ENCODE measurements at regions not wholly inside any gene's neighbourhood (a gene's known extent, or its start where the extent isn't known, plus 50 kb on each side); places are given as distances from the start of the nearest gene placed in this dataset.

DNA sequence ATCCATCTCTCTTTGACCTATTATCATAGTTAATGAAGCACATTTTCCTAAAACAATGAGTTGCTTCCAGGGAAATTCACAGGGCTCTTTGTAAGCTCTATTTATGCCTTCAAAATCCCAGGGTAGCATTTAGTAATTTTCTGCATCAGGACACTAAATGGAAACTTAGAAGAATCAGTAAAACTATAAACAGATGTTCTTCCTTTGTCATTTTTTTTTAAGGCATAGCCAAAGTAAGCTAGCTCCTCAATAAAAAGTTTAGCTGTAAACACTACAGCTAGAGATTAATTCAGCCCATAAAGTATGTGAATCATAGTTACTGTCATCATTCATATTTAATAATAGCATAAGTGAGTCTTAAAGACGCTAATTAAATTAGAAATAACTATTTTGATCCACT is 79.3 kb downstream of the RPL22L1 start:
- H3K36me3 ChIP-seq (ENCODE audit: control insufficient read depth, insufficient read depth, low read length), result no peaks in the 10 kb centered on the region
- TF ChIP-seq, protein P1, sequence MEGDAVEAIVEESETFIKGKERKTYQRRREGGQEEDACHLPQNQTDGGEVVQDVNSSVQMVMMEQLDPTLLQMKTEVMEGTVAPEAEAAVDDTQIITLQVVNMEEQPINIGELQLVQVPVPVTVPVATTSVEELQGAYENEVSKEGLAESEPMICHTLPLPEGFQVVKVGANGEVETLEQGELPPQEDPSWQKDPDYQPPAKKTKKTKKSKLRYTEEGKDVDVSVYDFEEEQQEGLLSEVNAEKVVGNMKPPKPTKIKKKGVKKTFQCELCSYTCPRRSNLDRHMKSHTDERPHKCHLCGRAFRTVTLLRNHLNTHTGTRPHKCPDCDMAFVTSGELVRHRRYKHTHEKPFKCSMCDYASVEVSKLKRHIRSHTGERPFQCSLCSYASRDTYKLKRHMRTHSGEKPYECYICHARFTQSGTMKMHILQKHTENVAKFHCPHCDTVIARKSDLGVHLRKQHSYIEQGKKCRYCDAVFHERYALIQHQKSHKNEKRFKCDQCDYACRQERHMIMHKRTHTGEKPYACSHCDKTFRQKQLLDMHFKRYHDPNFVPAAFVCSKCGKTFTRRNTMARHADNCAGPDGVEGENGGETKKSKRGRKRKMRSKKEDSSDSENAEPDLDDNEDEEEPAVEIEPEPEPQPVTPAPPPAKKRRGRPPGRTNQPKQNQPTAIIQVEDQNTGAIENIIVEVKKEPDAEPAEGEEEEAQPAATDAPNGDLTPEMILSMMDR (conservative IDR thresholded peaks at IDR 0.05 in 1 of 2, IDR thresholded peaks at IDR 0.05 in 1 of 2; ENCODE audit: low read depth in 1 of 2, low read length in 2 of 2), result no peak
- TF ChIP-seq EZH2 (IDR thresholded peaks at IDR 0.05; ENCODE audit: low read length, missing control alignments), result no peak
- H4K20me1 ChIP-seq (ENCODE audit: control insufficient read depth, extremely low read depth, insufficient read depth, low read length), result no peaks in the 10 kb centered on the region
- H3K4me2 ChIP-seq (ENCODE audit: extremely low read depth, insufficient read depth, low read length), result no peak overlapping the region
- no peaks in the 10 kb centered on the region for H3K27me3 ChIP-seq (ENCODE audit: control insufficient read depth, insufficient read depth, low read length)
- no peaks in the 10 kb centered on the region for H3K4me1 ChIP-seq (ENCODE audit: control insufficient read depth, extremely low read depth, insufficient read depth, low read length)
- no peak for DNase-seq (ENCODE audit: low read depth in 2 of 2)
- no peak overlapping the region for H3K4me3 ChIP-seq (replicated peaks in 1 of 4; ENCODE audit: control extremely low read depth in 1 of 4, insufficient read depth in 1 of 4, low read depth in 3 of 4, low read length in 4 of 4)
- no peak overlapping the region for H2AFZ ChIP-seq (ENCODE audit: low read length)
- no peak overlapping the region for H3K27ac ChIP-seq (ENCODE audit: insufficient read depth, low read length)
- no peaks in the 10 kb centered on the region for H3K79me2 ChIP-seq (ENCODE audit: control insufficient read depth, insufficient read depth, low read length)
- H3K9me3 ChIP-seq (ENCODE audit: control insufficient read depth, insufficient read depth, low read depth, low read length), result no peaks in the 10 kb centered on the region
- no peak overlapping the region for H3K9ac ChIP-seq (ENCODE audit: insufficient read depth, low read length)

DNA sequence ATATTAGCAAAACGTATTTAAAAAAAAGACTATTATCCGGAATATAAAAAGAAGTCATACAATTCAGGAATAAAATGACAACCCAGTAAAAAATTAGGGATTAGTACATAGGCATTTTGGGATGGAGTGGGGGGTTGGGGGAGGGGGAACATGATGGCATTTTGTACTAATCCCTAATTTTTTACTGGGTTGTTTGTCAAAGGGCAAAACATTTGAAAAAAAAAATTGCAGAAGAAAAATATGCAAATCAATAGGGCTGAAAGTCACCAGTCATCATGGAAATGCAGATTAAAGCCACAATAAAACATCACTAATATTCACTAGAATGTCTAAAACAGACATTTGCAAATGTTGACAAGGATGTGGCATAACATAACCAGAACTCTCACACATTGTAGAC is 82.5 kb downstream of the RPL22L1 start:
- Histone ChIP-seq H4K20me1 (ENCODE audit: control insufficient read depth, extremely low read depth, insufficient read depth, low read length) (no peaks in the 10 kb centered on the region), H3K79me2 (ENCODE audit: control insufficient read depth, insufficient read depth, low read length) (no peaks in the 10 kb centered on the region), H3K27ac (ENCODE audit: insufficient read depth, low read length) (no peak overlapping the region), H3K4me1 (ENCODE audit: control insufficient read depth, extremely low read depth, insufficient read depth, low read length) (no peaks in the 10 kb centered on the region), H3K36me3 (ENCODE audit: control insufficient read depth, insufficient read depth, low read length) (no peaks in the 10 kb centered on the region), H3K9me3 (ENCODE audit: control insufficient read depth, insufficient read depth, low read depth, low read length) (no peaks in the 10 kb centered on the region), H3K9ac (ENCODE audit: insufficient read depth, low read length) (no peak overlapping the region), H2AFZ (ENCODE audit: low read length) (no peak overlapping the region), H3K27me3 (ENCODE audit: control insufficient read depth, insufficient read depth, low read length) (no peaks in the 10 kb centered on the region), H3K4me3 (replicated peaks in 1 of 4; ENCODE audit: control extremely low read depth in 1 of 4, insufficient read depth in 1 of 4, low read depth in 3 of 4, low read length in 4 of 4) (no peak overlapping the region), H3K4me2 (ENCODE audit: extremely low read depth, insufficient read depth, low read length) (no peak overlapping the region)
- TF ChIP-seq EZH2 (IDR thresholded peaks at IDR 0.05; ENCODE audit: low read length, missing control alignments), result no peak
- no peak for DNase-seq (ENCODE audit: low read depth in 2 of 2)

DNA sequence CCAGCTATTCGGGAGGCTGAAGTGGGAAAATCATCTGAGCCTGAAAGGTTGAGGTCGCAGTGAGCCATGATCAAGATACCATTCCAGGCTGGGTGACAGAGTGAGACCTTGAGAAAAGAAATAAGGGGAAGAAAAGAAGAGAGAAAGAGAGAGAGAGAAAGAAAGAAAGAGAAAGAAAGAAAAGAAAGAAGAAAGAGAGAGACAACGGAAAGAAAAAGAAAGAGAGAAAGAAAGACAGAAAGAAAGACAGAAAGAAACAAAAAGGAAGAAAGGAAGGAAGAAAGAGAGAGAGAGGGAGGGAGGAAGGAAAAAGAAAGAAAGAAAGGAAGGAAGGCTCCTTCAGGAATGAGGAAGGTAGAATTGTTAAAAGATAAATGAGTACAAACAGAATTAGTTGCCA is 84.5 kb downstream of the RPL22L1 start:
- Histone ChIP-seq H3K4me1 (ENCODE audit: control insufficient read depth, extremely low read depth, insufficient read depth, low read length) (no peaks in the 10 kb centered on the region), H3K79me2 (ENCODE audit: control insufficient read depth, insufficient read depth, low read length) (no peaks in the 10 kb centered on the region), H4K20me1 (ENCODE audit: control insufficient read depth, extremely low read depth, insufficient read depth, low read length) (no peaks in the 10 kb centered on the region), H2AFZ (ENCODE audit: low read length) (no peak overlapping the region), H3K9ac (ENCODE audit: insufficient read depth, low read length) (no peak overlapping the region), H3K4me3 (replicated peaks in 1 of 4; ENCODE audit: control extremely low read depth in 1 of 4, insufficient read depth in 1 of 4, low read depth in 3 of 4, low read length in 4 of 4) (no peak overlapping the region), H3K27me3 (ENCODE audit: control insufficient read depth, insufficient read depth, low read length) (no peaks in the 10 kb centered on the region), H3K27ac (ENCODE audit: insufficient read depth, low read length) (no peak overlapping the region), H3K9me3 (ENCODE audit: control insufficient read depth, insufficient read depth, low read depth, low read length) (no peaks in the 10 kb centered on the region), H3K36me3 (ENCODE audit: control insufficient read depth, insufficient read depth, low read length) (no peaks in the 10 kb centered on the region), H3K4me2 (ENCODE audit: extremely low read depth, insufficient read depth, low read length) (no peak overlapping the region)
- no peak for TF ChIP-seq EZH2 (IDR thresholded peaks at IDR 0.05; ENCODE audit: low read length, missing control alignments)
- TF ChIP-seq, protein P1 (conservative IDR thresholded peaks at IDR 0.05 in 1 of 2, IDR thresholded peaks at IDR 0.05 in 1 of 2; ENCODE audit: low read depth in 1 of 2, low read length in 2 of 2), result no peak
- no peak for DNase-seq (ENCODE audit: low read depth in 2 of 2)
